CD4-positive, alpha-beta memory T cell (primary cell): ENCODE measurements at regions not wholly inside any gene's neighbourhood (a gene's known extent, or its start where the extent isn't known, plus 50 kb on each side); places are given as distances from the start of the nearest gene placed in this dataset.

Experiments used
- CTCF ChIA-PET: fragments of 350-600 bp; sonication (Branson Sonifier 250); formaldehyde crosslinking; loops from one replicate; lab custom pipeline; 2021; ENCODE audit warnings: inconsistent platforms; ENCODE audit not compliant: partially characterized antibody; lab: Charles Lee
- POLR2A ChIA-PET: fragments of 350-600 bp; sonication (Branson Sonifier 250); formaldehyde crosslinking; loops from one replicate; lab custom pipeline; 2021; ENCODE audit not compliant: partially characterized antibody; lab: Charles Lee
- DNase-seq, 5 donors: peaks; one replicate each; pipeline versions ENCODE4 v3.0.0 to v3.0.0-alpha.2; 2020 to 2022; ENCODE audit warnings: mixed read lengths in 1 of 5
- H3K27ac ChIP-seq: one replicate; pipeline ENCODE4 v1.7.0; 2013; ENCODE audit warnings: low read depth, low read length
- H3K27me3 ChIP-seq: 2 replicates; pipeline ENCODE4 v1.7.0; 2013; ENCODE audit warnings: mild to moderate bottlenecking, low read length, moderate library complexity; ENCODE audit not compliant: insufficient read depth
- H3K36me3 ChIP-seq: 2 replicates; pipeline ENCODE4 v1.7.0; 2013; ENCODE audit warnings: mild to moderate bottlenecking, low read length, moderate library complexity; ENCODE audit not compliant: insufficient read depth
- H3K4me1 ChIP-seq: 2 replicates; pipeline ENCODE4 v1.7.0; 2013; ENCODE audit warnings: mild to moderate bottlenecking, low read length, moderate library complexity; ENCODE audit not compliant: insufficient read depth
- H3K4me3 ChIP-seq, 2 donors: one replicate each; pipeline ENCODE4 v1.7.0; 2013; ENCODE audit warnings: low read length in 2 of 2, mild to moderate bottlenecking in 1 of 2
- H3K9me3 ChIP-seq, 2 donors: one replicate each; pipeline ENCODE4 v1.7.0; 2013; ENCODE audit warnings: low read length in 2 of 2, control low read depth in 1 of 2; ENCODE audit not compliant: control insufficient read depth in 1 of 2
- H3K27ac Mint-ChIP-seq, 7 donors: one replicate each; pipeline ENCODE4 v1.8.0; 2020 to 2021; ENCODE audit warnings: mixed read lengths in 7 of 7, mild to moderate bottlenecking in 6 of 7, inconsistent platforms in 3 of 7, moderate library complexity in 3 of 7
- H3K27me3 Mint-ChIP-seq, 2 donors: one replicate each; pipeline ENCODE4 v1.8.0; 2020 to 2021; ENCODE audit warnings: mixed read lengths in 2 of 2
- H3K36me3 Mint-ChIP-seq, 2 donors: one replicate each; pipeline ENCODE4 v1.8.0; 2020 to 2021; ENCODE audit warnings: mixed read lengths in 2 of 2, inconsistent platforms in 1 of 2, mild to moderate bottlenecking in 1 of 2
- H3K4me1 Mint-ChIP-seq, 4 donors: one replicate each; pipeline ENCODE4 v1.8.0; 2020 to 2021; ENCODE audit warnings: mixed read lengths in 4 of 4, mild to moderate bottlenecking in 1 of 4
- H3K4me3 Mint-ChIP-seq, 8 donors: one replicate each; pipeline ENCODE4 v1.8.0; 2020 to 2021; ENCODE audit warnings: mixed read lengths in 8 of 8, mild to moderate bottlenecking in 7 of 8, moderate library complexity in 6 of 8, inconsistent platforms in 3 of 8
- H3K9me3 Mint-ChIP-seq, 8 donors: one replicate each; pipeline ENCODE4 v1.8.0; 2020 to 2021; ENCODE audit warnings: mixed read lengths in 8 of 8, mild to moderate bottlenecking in 5 of 8, inconsistent platforms in 3 of 8, moderate library complexity in 1 of 8
- intact Hi-C: fragments of 100-400 bp; cut with micrococcal nuclease; formaldehyde crosslinking; loops from one replicate; pipeline ENCODE4 v1.15.1; 2023

DNA sequence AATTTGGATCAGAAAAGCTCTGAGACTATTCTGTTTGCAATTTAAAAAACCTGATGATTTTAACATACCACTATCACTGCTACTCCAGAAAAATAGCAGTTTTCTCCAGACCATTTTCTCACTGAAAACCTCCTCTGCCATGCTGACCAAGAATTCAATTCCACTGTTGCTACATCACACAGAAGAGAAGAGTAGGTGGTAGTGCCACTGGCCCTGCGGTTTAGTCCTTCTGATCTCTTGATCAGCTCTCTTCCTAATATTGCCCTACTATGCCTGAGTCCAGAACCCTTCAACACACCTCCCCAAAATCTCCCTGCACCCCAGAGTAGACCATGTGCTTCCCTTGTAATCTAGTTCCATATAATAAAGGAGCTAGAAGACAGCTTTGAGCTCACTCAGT, 55.8 kb upstream of the HS3ST1 start:
- POLR2A ChIA-PET = no interaction called here
- intact Hi-C loops = no loop called here

DNA sequence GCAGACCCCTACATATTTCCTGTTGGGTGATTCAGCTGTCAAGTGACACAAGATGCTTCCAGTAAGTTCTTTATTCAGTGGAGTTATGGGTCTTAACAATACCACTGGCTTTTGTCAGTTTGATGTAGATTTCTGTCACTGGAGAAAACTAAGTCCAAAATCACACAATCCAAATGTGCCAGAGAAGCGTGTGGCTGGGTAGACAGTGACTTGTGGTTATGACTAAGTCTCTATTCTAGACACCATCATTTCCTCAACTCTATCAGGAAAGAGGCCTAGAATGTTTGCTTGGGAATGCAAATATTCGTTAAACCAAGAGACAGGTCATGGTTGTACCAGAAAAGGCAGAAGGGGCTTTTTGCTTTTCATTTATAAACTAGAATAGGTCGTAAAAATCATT, 54.4 kb upstream of the HS3ST1 start:
- H3K4me3 ChIP-seq = no peak overlapping the region

More for the DNA sequence above, 55.8 kb upstream of the HS3ST1 start:
- H3K27me3 ChIP-seq = no peaks in the 10 kb centered on the region
- no peak for DNase-seq
- Mint-ChIP-seq H3K36me3 (no peaks in the 10 kb centered on the region), H3K27me3 (no peaks in the 10 kb centered on the region), H3K4me1 (peaks cover 18 to 28% (median 20%) of the 10 kb centered on the region in 4 donors), H3K27ac (no peak overlapping the region), H3K9me3 (peaks cover 0 to 2% (median 0%) of the 10 kb centered on the region in 8 donors), H3K4me3 (no peak overlapping the region)
- no peak overlapping the region for H3K27ac ChIP-seq
- CTCF ChIA-PET = interaction anchor here (1.8 kb wide), 1 partner anchor 13 kb away, joined by 5 read pairs; no protein-coding TSS in a partner anchor
- H3K9me3 ChIP-seq = no peaks in the 10 kb centered on the region
- peaks cover 17% of the 10 kb centered on the region for H3K4me1 ChIP-seq
- H3K36me3 ChIP-seq = no peaks in the 10 kb centered on the region
- no peak overlapping the region for H3K4me3 ChIP-seq

DNA sequence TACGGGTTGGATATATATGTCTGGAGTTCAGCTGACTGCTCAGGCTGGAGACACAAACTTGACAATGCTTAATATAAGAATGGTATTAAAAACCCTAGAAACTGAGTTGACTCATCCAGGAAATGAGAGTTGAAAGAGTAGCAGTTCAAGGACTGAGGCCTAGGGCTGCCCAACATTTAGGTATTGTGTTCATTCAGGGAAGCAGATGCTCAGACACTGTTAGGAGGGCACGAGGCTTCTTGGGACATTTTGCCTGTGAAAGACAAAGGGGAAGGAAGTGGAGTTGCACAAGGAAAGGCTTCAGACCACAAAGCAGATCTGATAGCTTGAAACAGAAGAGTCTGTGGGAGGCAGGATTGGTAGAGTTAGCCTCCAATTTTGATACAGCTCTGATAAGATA, 52.0 kb upstream of the HS3ST1 start:
- ChIA-PET CTCF (interaction anchor here (1.3 kb wide), 1 partner anchor 1019 kb away, joined by 3 read pairs; no protein-coding TSS in a partner anchor), POLR2A (interaction anchor here (2.1 kb wide), 1 partner anchor 9 kb away, joined by 11 read pairs; no protein-coding TSS in a partner anchor)
- Histone ChIP-seq H3K27me3 (no peaks in the 10 kb centered on the region), H3K9me3 (no peaks in the 10 kb centered on the region), H3K36me3 (no peaks in the 10 kb centered on the region), H3K4me1 (peaks cover 14% of the 10 kb centered on the region), H3K4me3 (no peak overlapping the region), H3K27ac (no peak overlapping the region)
- no peaks in the 10 kb centered on the region for H3K27me3 Mint-ChIP-seq
- H3K36me3 Mint-ChIP-seq = no peaks in the 10 kb centered on the region
- H3K9me3 Mint-ChIP-seq = peaks cover 0 to 4% (median 0%) of the 10 kb centered on the region in 8 donors
- H3K4me3 Mint-ChIP-seq = no peak overlapping the region
- no peak overlapping the region for H3K27ac Mint-ChIP-seq
- DNase-seq = peak in 3 of 5 donors; percentile 10 to 42 (median 12)
- intact Hi-C loops = no loop called here
- H3K4me1 Mint-ChIP-seq = no peaks in the 10 kb centered on the region

More for the DNA sequence above, 54.4 kb upstream of the HS3ST1 start:
- Mint-ChIP-seq H3K27me3 (no peaks in the 10 kb centered on the region), H3K27ac (no peak overlapping the region), H3K36me3 (no peaks in the 10 kb centered on the region), H3K4me3 (no peak overlapping the region), H3K4me1 (peaks cover 11 to 13% (median 12%) of the 10 kb centered on the region in 4 donors), H3K9me3 (peaks cover 0 to 4% (median 0%) of the 10 kb centered on the region in 8 donors)
- no peaks in the 10 kb centered on the region for H3K36me3 ChIP-seq
- no peak overlapping the region for H3K27ac ChIP-seq
- ChIA-PET CTCF (interaction anchor here (1.8 kb wide), 1 partner anchor 11 kb away, joined by 5 read pairs; no protein-coding TSS in a partner anchor), POLR2A (no interaction called here)
- H3K4me1 ChIP-seq = peaks cover 17% of the 10 kb centered on the region
- intact Hi-C loops = no loop called here
- no peaks in the 10 kb centered on the region for H3K27me3 ChIP-seq
- DNase-seq = no peak
- H3K9me3 ChIP-seq = no peaks in the 10 kb centered on the region
